GM06990 (cell line): ENCODE measurements at regions not wholly inside any gene's neighbourhood (a gene's known extent, or its start where the extent isn't known, plus 50 kb on each side); places are given as distances from the start of the nearest gene placed in this dataset.

Experiments used
- DNase-seq: peaks from one replicate; pipeline ENCODE4 v3.0.0-alpha.2; 2011; ENCODE audit not compliant: insufficient read length; ENCODE audit errors: extremely low read depth
- H3K27me3 ChIP-seq: replicated peaks from 2 replicates; pipeline ENCODE4 v1.6.0; 2011; ENCODE audit warnings: low read length; ENCODE audit not compliant: control insufficient read depth, insufficient read depth
- H3K36me3 ChIP-seq: 2 replicates; pipeline ENCODE4 v1.5.1; 2011; ENCODE audit warnings: low read length; ENCODE audit not compliant: control insufficient read depth, insufficient read depth
- H3K4me3 ChIP-seq: replicated peaks from 2 replicates; pipeline ENCODE4 v1.5.1; 2011; ENCODE audit warnings: low read depth, mild to moderate bottlenecking, control low read depth, low read length
- CTCF ChIP-seq: IDR thresholded peaks from 2 replicates; pipeline ENCODE4 v1.5.1; 2011; ENCODE audit warnings: low read length, control low read depth, mild to moderate bottlenecking, inconsistent platforms; ENCODE audit not compliant: insufficient read depth, poor library complexity, severe bottlenecking

DNA sequence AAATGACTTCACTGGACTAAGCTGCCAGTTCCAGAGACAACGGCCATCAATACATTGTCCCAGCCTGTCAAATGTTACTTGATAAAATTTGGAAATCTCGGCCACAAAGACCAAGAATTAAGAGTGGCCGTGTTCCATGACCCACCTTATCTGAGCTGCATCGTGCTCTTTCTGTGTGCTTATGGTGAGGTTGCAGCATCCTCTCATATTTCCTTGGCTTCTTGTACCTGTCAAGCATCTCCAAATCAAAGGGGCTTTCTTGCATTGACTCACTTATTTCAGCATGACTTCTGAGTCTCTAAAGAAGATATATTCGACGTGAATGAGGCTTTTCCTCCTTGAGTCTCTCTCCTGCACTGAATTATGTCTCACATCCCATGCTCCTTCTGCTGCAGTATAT is 421.7 kb downstream of the MCTP2 start:
- Histone ChIP-seq H3K4me3 (no peak overlapping the region), H3K36me3 (no peaks in the 10 kb centered on the region), H3K27me3 (no peaks in the 10 kb centered on the region)
- no peak for TF ChIP-seq CTCF
- no peak for DNase-seq

- Histone ChIP-seq H3K4me3 (no peak overlapping the region), H3K27me3 (no peaks in the 10 kb centered on the region), H3K36me3 (no peaks in the 10 kb centered on the region)
- no peak for DNase-seq
- TF ChIP-seq CTCF, result no peak
Observed at GRCh38 chr15:94655249-94655880, 424.0 kb downstream of the MCTP2 start.

- Histone ChIP-seq H3K27me3 (no peaks in the 10 kb centered on the region), H3K36me3 (no peaks in the 10 kb centered on the region), H3K4me3 (no peak overlapping the region)
- no peak for TF ChIP-seq CTCF
- no peak for DNase-seq
Observed at GRCh38 chr15:94665676-94666441, 434.5 kb downstream of the MCTP2 start.

DNA sequence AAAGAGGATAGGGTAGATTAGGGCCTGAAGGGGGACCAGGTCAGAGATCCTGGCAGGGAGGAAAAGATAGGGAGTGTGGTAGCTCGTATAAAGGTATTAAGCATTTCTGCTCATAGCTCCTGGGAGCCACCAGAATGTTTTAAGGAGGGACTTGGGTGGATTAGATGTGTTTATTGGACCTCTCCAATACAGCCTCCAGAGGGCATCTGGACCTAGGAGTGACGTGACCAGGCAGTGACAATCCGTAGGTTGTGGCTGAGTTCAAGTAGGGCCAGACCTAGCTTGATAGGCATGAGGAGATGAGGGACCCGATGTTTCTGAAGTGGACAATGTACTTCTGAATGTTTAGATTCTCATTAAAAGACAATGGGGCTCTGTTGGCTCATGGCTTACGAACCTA is 435.2 kb downstream of the MCTP2 start:
- DNase-seq, result no peak
- Histone ChIP-seq H3K36me3 (no peaks in the 10 kb centered on the region), H3K4me3 (no peak overlapping the region), H3K27me3 (no peaks in the 10 kb centered on the region)
- no peak for TF ChIP-seq CTCF

DNA sequence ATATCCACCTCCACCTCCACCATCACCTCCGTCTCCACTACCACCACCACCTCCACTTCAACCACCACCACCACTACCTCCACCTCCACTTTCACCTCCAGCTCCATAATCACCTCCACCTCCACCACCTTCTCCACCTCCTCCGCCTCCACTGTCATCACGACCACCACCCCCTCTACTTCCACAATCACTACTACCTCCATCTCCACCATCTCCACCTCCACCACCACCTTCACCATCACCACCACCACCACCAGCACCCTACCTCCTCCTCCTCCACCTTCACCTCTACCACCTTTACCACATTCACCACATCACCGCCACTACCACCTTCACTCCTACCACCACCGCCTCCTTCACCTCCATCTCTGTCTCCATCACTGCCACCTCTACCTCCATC is 435.7 kb downstream of the MCTP2 start:
- no peaks in the 10 kb centered on the region for H3K36me3 ChIP-seq
- no peaks in the 10 kb centered on the region for H3K27me3 ChIP-seq
- DNase-seq, result no peak
- no peak for TF ChIP-seq CTCF
- H3K4me3 ChIP-seq, result no peak overlapping the region
